Fibroblast of the aortic adventitia (primary cell): ENCODE measurements at regions not wholly inside any gene's neighbourhood (a gene's known extent, or its start where the extent isn't known, plus 50 kb on each side); places are given as distances from the start of the nearest gene placed in this dataset.
A peak's percentile ranks its signal among the peaks of the same experiment; 100 is the strongest.

Experiments
- DNase-seq: peaks from one replicate; pipeline ENCODE4 v3.0.0-alpha.2; 2010; ENCODE audit warnings: low read depth
- H3K4me3 ChIP-seq: 2 replicates; pipeline ENCODE4 v1.5.1; 2011; ENCODE audit warnings: low read depth, mild to moderate bottlenecking, control low read depth, low read length, moderate library complexity
- CTCF ChIP-seq: IDR thresholded peaks from 2 replicates; pipeline ENCODE4 v1.5.1; 2011; ENCODE audit warnings: mild to moderate bottlenecking, low read length, control low read depth, inconsistent platforms; ENCODE audit not compliant: insufficient read depth

GRCh38 chr14:81709681-81710080, 176.0 kb upstream of the SEL1L start:
- H3K4me3 ChIP-seq = no peak overlapping the region
- DNase-seq = no peak
- TF ChIP-seq CTCF = no peak

- TF ChIP-seq CTCF = no peak
- no peak overlapping the region for H3K4me3 ChIP-seq
- peak; percentile 4 for DNase-seq
Measured at GRCh38 chr14:81710232-81710845, 176.7 kb upstream of the SEL1L start.

GRCh38 chr14:81715731-81716130, 182.1 kb upstream of the SEL1L start:
- DNase-seq = no peak
- no peak for TF ChIP-seq CTCF
- H3K4me3 ChIP-seq = no peak overlapping the region

GRCh38 chr14:81716953-81717352, 183.3 kb upstream of the SEL1L start:
- H3K4me3 ChIP-seq = no peak overlapping the region
- DNase-seq = no peak
- TF ChIP-seq CTCF = no peak

GRCh38 chr14:81723956-81724355, 190.3 kb upstream of the SEL1L start:
- DNase-seq = no peak
- TF ChIP-seq CTCF = no peak
- no peak overlapping the region for H3K4me3 ChIP-seq

GRCh38 chr14:81727218-81727617, 193.6 kb upstream of the SEL1L start:
- no peak overlapping the region for H3K4me3 ChIP-seq
- TF ChIP-seq CTCF = no peak
- no peak for DNase-seq

- no peak for DNase-seq
- no peak for TF ChIP-seq CTCF
- no peak overlapping the region for H3K4me3 ChIP-seq
Measured at GRCh38 chr14:81728447-81728846, 194.8 kb upstream of the SEL1L start.
